Sigmoid colon (tissue), 4 donors: ENCODE measurements at regions not wholly inside any gene's neighbourhood (a gene's known extent, or its start where the extent isn't known, plus 50 kb on each side); places are given as distances from the start of the nearest gene placed in this dataset.

ENCODE experiments used
- EP300 ChIP-seq, 4 donors: sonication (generic); formaldehyde crosslinking; IDR thresholded peaks; one replicate each; pipeline ENCODE4 v1.6.1; 2017; ENCODE audit warnings: antibody characterized with exemption in 4 of 4
- POLR2A ChIP-seq, 2 donors: fragments of 450-650 bp; IDR thresholded peaks; one replicate each; pipeline ENCODE4 v1.6.1; 2016; ENCODE audit warnings: antibody characterized with exemption in 2 of 2, mild to moderate bottlenecking in 2 of 2, moderate library complexity in 2 of 2
- POLR2AphosphoS5 ChIP-seq, 4 donors: sonication (generic); formaldehyde crosslinking; IDR thresholded peaks; one replicate each; pipeline ENCODE4 v1.6.1; 2017; ENCODE audit warnings: antibody characterized with exemption in 4 of 4
- TF ChIP-seq, protein P1 (sequence below), 4 experiments: fragments of 450-650 bp in 3 of 4; fragments of 200-600 bp in 1 of 4; IDR thresholded peaks; one replicate each; pipeline ENCODE4 v1.5.1; 2016 to 2019; ENCODE audit warnings: antibody characterized with exemption in 4 of 4, mild to moderate bottlenecking in 3 of 4, moderate library complexity in 2 of 4

DNA sequence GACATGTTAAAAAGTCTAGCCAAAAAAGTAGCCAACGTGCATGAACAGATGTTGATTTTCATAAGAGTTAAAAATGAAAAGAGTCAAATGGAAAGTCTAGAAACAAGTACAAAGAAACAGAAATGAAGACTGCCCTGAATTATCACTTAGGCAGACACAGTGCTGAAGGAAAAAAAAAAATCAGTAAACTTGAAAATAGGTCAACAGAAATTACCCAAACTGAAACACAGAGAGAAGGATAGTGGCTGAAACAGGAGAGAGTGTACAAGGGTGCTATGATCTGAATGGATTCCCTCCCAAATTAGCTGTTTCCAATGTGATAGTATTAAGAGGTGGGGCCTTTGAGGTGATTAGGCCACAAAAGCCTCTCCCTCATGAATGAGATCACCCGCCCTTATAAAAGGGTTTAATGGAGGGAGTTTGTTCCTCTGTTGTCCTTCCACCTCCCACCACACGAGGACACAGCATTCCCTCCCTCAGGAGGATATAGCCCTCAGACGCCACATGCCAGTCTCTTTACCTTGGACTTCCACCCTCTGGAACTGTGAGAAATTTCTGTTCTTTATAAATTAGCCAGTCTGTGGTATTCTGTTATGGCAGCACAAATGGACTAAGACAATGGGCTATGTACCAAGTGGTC is 249.7 kb downstream of the AHR start:
- TF ChIP-seq POLR2A (IDR thresholded peaks at IDR 0.05) (no peak), POLR2AphosphoS5 (IDR thresholded peaks at IDR 0.05) (no peak), EP300 (IDR thresholded peaks at IDR 0.05) (no peak)
- TF ChIP-seq, protein P1, sequence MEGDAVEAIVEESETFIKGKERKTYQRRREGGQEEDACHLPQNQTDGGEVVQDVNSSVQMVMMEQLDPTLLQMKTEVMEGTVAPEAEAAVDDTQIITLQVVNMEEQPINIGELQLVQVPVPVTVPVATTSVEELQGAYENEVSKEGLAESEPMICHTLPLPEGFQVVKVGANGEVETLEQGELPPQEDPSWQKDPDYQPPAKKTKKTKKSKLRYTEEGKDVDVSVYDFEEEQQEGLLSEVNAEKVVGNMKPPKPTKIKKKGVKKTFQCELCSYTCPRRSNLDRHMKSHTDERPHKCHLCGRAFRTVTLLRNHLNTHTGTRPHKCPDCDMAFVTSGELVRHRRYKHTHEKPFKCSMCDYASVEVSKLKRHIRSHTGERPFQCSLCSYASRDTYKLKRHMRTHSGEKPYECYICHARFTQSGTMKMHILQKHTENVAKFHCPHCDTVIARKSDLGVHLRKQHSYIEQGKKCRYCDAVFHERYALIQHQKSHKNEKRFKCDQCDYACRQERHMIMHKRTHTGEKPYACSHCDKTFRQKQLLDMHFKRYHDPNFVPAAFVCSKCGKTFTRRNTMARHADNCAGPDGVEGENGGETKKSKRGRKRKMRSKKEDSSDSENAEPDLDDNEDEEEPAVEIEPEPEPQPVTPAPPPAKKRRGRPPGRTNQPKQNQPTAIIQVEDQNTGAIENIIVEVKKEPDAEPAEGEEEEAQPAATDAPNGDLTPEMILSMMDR (IDR thresholded peaks at IDR 0.05), result no peak
